ENCODE measurements at regions not wholly inside any gene's neighbourhood (a gene's known extent, or its start where the extent isn't known, plus 50 kb on each side); places are given as distances from the start of the nearest gene placed in this dataset.
A peak's percentile ranks its signal among the peaks of the same experiment; 100 is the strongest.

DNA sequence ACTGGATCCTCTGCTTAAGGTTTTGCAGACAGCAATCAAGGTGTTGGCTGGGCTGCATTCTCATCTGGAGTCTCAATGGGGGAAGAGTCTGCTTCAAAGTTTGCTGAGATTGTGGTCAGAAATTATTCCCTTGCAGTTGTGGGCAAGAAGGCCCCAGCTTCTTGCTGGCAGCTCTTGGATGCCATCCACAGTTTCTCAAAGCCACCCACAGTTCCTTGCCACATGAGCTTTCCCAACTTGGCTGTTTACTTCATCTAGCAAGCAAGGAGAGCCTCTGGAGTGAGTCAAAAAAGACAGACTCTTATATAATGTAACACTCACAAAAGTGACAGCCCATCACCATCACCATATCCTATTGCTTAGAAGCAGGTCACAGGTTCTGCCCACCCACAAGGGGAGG, 62.1 kb upstream of the ABHD2 start:
- TF ChIP-seq, protein P1, sequence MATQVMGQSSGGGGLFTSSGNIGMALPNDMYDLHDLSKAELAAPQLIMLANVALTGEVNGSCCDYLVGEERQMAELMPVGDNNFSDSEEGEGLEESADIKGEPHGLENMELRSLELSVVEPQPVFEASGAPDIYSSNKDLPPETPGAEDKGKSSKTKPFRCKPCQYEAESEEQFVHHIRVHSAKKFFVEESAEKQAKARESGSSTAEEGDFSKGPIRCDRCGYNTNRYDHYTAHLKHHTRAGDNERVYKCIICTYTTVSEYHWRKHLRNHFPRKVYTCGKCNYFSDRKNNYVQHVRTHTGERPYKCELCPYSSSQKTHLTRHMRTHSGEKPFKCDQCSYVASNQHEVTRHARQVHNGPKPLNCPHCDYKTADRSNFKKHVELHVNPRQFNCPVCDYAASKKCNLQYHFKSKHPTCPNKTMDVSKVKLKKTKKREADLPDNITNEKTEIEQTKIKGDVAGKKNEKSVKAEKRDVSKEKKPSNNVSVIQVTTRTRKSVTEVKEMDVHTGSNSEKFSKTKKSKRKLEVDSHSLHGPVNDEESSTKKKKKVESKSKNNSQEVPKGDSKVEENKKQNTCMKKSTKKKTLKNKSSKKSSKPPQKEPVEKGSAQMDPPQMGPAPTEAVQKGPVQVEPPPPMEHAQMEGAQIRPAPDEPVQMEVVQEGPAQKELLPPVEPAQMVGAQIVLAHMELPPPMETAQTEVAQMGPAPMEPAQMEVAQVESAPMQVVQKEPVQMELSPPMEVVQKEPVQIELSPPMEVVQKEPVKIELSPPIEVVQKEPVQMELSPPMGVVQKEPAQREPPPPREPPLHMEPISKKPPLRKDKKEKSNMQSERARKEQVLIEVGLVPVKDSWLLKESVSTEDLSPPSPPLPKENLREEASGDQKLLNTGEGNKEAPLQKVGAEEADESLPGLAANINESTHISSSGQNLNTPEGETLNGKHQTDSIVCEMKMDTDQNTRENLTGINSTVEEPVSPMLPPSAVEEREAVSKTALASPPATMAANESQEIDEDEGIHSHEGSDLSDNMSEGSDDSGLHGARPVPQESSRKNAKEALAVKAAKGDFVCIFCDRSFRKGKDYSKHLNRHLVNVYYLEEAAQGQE (IDR thresholded peaks at IDR 0.05; ENCODE audit: low read depth): no peak
- TF ChIP-seq NFIC (IDR thresholded peaks at IDR 0.05) (no peak), TAF1 (IDR thresholded peaks at IDR 0.05; ENCODE audit: low read depth) (no peak), CREB1 (IDR thresholded peaks at IDR 0.05; ENCODE audit: low read depth) (no peak), FOXM1 (IDR thresholded peaks at IDR 0.05; ENCODE audit: borderline replicate concordance, low read depth) (no peak), RAD21 (IDR thresholded peaks at IDR 0.05; ENCODE audit: low read depth) (no peak), CEBPB (IDR thresholded peaks at IDR 0.05) (no peak), TCF12 (IDR thresholded peaks at IDR 0.05; ENCODE audit: low read depth) (no peak), YY1 (IDR thresholded peaks at IDR 0.05; ENCODE audit: low read depth) (no peak), TEAD4 (IDR thresholded peaks at IDR 0.05) (no peak), EGR1 (IDR thresholded peaks at IDR 0.05) (no peak), EP300 (IDR thresholded peaks at IDR 0.05; ENCODE audit: borderline replicate concordance) (no peak), ZBTB7A (IDR thresholded peaks at IDR 0.05; ENCODE audit: low read depth) (no peak)
- TF ChIP-seq, protein P2, sequence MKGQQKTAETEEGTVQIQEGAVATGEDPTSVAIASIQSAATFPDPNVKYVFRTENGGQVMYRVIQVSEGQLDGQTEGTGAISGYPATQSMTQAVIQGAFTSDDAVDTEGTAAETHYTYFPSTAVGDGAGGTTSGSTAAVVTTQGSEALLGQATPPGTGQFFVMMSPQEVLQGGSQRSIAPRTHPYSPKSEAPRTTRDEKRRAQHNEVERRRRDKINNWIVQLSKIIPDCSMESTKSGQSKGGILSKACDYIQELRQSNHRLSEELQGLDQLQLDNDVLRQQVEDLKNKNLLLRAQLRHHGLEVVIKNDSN (IDR thresholded peaks at IDR 0.05): no peak
- TF ChIP-seq, protein P3, sequence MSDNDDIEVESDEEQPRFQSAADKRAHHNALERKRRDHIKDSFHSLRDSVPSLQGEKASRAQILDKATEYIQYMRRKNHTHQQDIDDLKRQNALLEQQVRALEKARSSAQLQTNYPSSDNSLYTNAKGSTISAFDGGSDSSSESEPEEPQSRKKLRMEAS (IDR thresholded peaks at IDR 0.05): no peak

DNA sequence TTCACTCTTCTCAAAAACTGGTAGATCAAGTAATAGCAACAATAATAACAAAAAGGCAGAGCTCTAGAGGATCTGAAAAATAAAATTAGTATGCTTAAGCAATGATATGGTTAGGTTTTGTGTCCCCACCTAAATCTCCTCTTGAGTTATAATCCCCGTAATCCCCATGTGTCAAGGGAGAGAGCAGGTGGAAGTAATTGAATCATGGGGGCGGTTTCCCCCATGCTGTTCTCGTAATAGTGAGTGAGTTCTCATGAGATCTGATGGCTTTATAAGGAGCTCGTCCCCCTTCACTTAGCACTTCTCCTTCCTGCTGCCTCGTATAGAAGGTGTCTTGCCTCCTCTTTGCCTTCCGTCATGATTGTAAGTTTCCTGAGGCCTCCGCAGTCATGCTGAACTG, 60.2 kb upstream of the ABHD2 start:
- TF ChIP-seq NFIC (IDR thresholded peaks at IDR 0.05): no peak
- no peak for TF ChIP-seq TEAD4 (IDR thresholded peaks at IDR 0.05)
- no peak for TF ChIP-seq EGR1 (IDR thresholded peaks at IDR 0.05)
- TF ChIP-seq YY1 (IDR thresholded peaks at IDR 0.05; ENCODE audit: low read depth): no peak
- TF ChIP-seq TAF1 (IDR thresholded peaks at IDR 0.05; ENCODE audit: low read depth): no peak
- TF ChIP-seq FOXM1 (IDR thresholded peaks at IDR 0.05; ENCODE audit: borderline replicate concordance, low read depth): no peak
- no peak for TF ChIP-seq RAD21 (IDR thresholded peaks at IDR 0.05; ENCODE audit: low read depth)
- TF ChIP-seq, protein P1 (IDR thresholded peaks at IDR 0.05; ENCODE audit: low read depth): no peak
- TF ChIP-seq EP300 (IDR thresholded peaks at IDR 0.05; ENCODE audit: borderline replicate concordance): no peak
- no peak for TF ChIP-seq ZBTB7A (IDR thresholded peaks at IDR 0.05; ENCODE audit: low read depth)
- TF ChIP-seq, protein P3 (IDR thresholded peaks at IDR 0.05): no peak
- TF ChIP-seq, protein P2 (IDR thresholded peaks at IDR 0.05): no peak
- no peak for TF ChIP-seq TCF12 (IDR thresholded peaks at IDR 0.05; ENCODE audit: low read depth)
- TF ChIP-seq CREB1 (IDR thresholded peaks at IDR 0.05; ENCODE audit: low read depth): no peak

DNA sequence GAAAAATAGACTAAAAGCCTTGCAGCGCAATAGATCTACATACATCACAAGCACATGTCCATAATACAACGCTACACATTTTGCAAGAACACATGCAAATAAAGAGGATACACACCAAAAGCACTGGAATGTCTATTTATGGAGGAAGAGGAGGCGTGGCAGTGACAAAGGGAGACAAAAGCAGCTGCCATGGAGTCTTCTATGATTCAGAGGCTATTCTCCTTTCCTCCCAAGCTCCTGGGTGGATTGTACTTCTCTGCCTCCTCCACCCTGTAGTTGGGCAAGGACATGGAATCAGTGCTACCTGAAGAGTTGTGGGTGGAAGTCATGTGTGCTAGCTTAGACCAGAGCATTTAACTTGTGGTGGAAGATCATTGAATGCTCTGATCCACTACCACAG, 57.9 kb upstream of the ABHD2 start:
- TF ChIP-seq TEAD4 (IDR thresholded peaks at IDR 0.05): no peak
- TF ChIP-seq NFIC (IDR thresholded peaks at IDR 0.05): no peak
- TF ChIP-seq, protein P1 (IDR thresholded peaks at IDR 0.05; ENCODE audit: low read depth): no peak
- TF ChIP-seq EGR1 (IDR thresholded peaks at IDR 0.05): no peak
- no peak for TF ChIP-seq EP300 (IDR thresholded peaks at IDR 0.05; ENCODE audit: borderline replicate concordance)
- no peak for TF ChIP-seq FOXM1 (IDR thresholded peaks at IDR 0.05; ENCODE audit: borderline replicate concordance, low read depth)
- TF ChIP-seq ZBTB7A (IDR thresholded peaks at IDR 0.05; ENCODE audit: low read depth): no peak
- no peak for TF ChIP-seq RAD21 (IDR thresholded peaks at IDR 0.05; ENCODE audit: low read depth)
- no peak for TF ChIP-seq TAF1 (IDR thresholded peaks at IDR 0.05; ENCODE audit: low read depth)
- TF ChIP-seq, protein P3 (IDR thresholded peaks at IDR 0.05): no peak
- TF ChIP-seq TCF12 (IDR thresholded peaks at IDR 0.05; ENCODE audit: low read depth): no peak
- TF ChIP-seq CEBPB (IDR thresholded peaks at IDR 0.05): no peak
- TF ChIP-seq CREB1 (IDR thresholded peaks at IDR 0.05; ENCODE audit: low read depth): no peak
- no peak for TF ChIP-seq YY1 (IDR thresholded peaks at IDR 0.05; ENCODE audit: low read depth)

DNA sequence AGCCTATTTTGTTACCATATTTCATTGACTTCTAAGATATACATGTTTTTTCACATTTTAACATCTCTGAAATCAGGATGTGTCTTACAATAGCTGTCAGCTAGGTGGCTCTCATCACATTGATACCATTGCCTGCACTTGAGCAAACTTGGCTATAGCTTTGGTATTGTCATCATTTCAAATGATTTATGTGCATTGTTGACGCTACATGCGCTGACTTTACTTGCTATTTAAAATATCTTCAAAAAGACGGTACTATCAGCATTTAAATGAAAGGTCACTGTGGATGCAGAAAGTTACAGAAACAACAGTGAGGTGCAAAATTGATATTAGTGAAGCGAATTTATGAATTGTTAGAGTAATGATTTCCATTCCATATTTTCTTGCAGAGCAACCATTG, 54.0 kb upstream of the ABHD2 start:
- TF ChIP-seq RAD21 (IDR thresholded peaks at IDR 0.05; ENCODE audit: low read depth) (peak; percentile 34; the same call in 1 of the 2 replicates), ZBTB7A (IDR thresholded peaks at IDR 0.05; ENCODE audit: low read depth) (no peak)

Data from Ishikawa (cell line).